ENCODE measurements at regions not wholly inside any gene's neighbourhood (a gene's known extent, or its start where the extent isn't known, plus 50 kb on each side); places are given as distances from the start of the nearest gene placed in this dataset.

GRCh38 chr4:138510053-138510452 is 267.9 kb upstream of the SLC7A11 start:
- CTCF ChIA-PET = interaction anchor here (1.2 to 1.3 kb wide), 2 partner anchors 12 to 15 kb away, joined by 3 to 4 read pairs; no protein-coding TSS in a partner anchor
- intact Hi-C loops (cut with micrococcal nuclease) = no loop called here

More at GRCh38 chr4:138510053-138510452, 267.9 kb upstream of the SLC7A11 start:
- H3K27me3 ChIP-seq (ENCODE audit: control insufficient read depth in 2 of 2, insufficient read depth in 2 of 2, low read length in 2 of 2) = peaks cover 0 to 8% of the 10 kb centered on the region in 2 experiments
- no peaks in the 10 kb centered on the region for H3K9me3 ChIP-seq (replicated peaks; ENCODE audit: control insufficient read depth, insufficient read depth, low read length)
- no peak for DNase-seq (ENCODE audit: low read depth, low spot score)
- H3K9ac ChIP-seq (replicated peaks; ENCODE audit: extremely low read depth, insufficient read depth, low read length) = no peak overlapping the region
- no peaks in the 10 kb centered on the region for H3K4me1 ChIP-seq (ENCODE audit: control insufficient read depth, extremely low read depth, insufficient read depth, low read length)
- no peak overlapping the region for H3K4me3 ChIP-seq (replicated peaks in 1 of 3; ENCODE audit: insufficient read depth in 1 of 3, low read depth in 1 of 3, low read length in 3 of 3)
- POLR2A ChIA-PET = no interaction called here
- no peak for TF ChIP-seq POLR2A (IDR thresholded peaks at IDR 0.05; ENCODE audit: low read depth, low read length)
- TF ChIP-seq FOS (IDR thresholded peaks at IDR 0.05; ENCODE audit: borderline replicate concordance, insufficient read depth, low read length) = no peak
- no peak for TF ChIP-seq MAX (IDR thresholded peaks at IDR 0.05; ENCODE audit: insufficient read depth, insufficient read length)
- TF ChIP-seq GATA2 (IDR thresholded peaks at IDR 0.05; ENCODE audit: insufficient read depth, insufficient read length, low read depth, low read length) = no peak
- TF ChIP-seq POLR2AphosphoS5 (IDR thresholded peaks at IDR 0.05; ENCODE audit: insufficient read depth, low read depth, low read length) = no peak
- no peak for TF ChIP-seq MYC (IDR thresholded peaks at IDR 0.05; ENCODE audit: low read depth, low read length)
- TF ChIP-seq JUN (IDR thresholded peaks at IDR 0.05; ENCODE audit: borderline replicate concordance, insufficient read depth, insufficient read length, low read depth) = no peak
- TF ChIP-seq CTCF (IDR thresholded peaks at IDR 0.05; ENCODE audit: extremely low read depth in 1 of 2, insufficient read depth in 1 of 2, low read depth in 1 of 2, low read length in 2 of 2) = no peak
- TF ChIP-seq EZH2 (IDR thresholded peaks at IDR 0.05; ENCODE audit: borderline replicate concordance, low read depth, low read length, severe bottlenecking) = no peak
- BruUV-seq (replicated peaks) = no TSS peak
- H3K36me3 ChIP-seq (ENCODE audit: control insufficient read depth in 2 of 2, extremely low read depth in 1 of 2, insufficient read depth in 2 of 2, low read length in 2 of 2) = no peaks in the 10 kb centered on the region
- no peak for FAIRE-seq
- H3K4me2 ChIP-seq (ENCODE audit: insufficient read depth, low read length) = no peak overlapping the region
- no peaks in the 10 kb centered on the region for H3K79me2 ChIP-seq (ENCODE audit: control insufficient read depth, insufficient read depth, low read length)
- dilution Hi-C loops (cut with MboI; ENCODE audit: extremely low pct_ligation_motif_present, low sequenced_read_pairs) = no loop called here
- no peak overlapping the region for H2AFZ ChIP-seq (ENCODE audit: low read depth, low read length)
- H4K20me1 ChIP-seq (replicated peaks; ENCODE audit: control insufficient read depth, extremely low read depth, insufficient read depth, low read length) = no peaks in the 10 kb centered on the region
- H3K27ac ChIP-seq (ENCODE audit: insufficient read depth, low read depth, low read length) = no peak overlapping the region
- no peaks in the 10 kb centered on the region for H3K9me1 ChIP-seq (replicated peaks; ENCODE audit: control insufficient read depth, extremely low read depth, insufficient read depth, low read length)
